MM.1S (cell line): ENCODE measurements at regions not wholly inside any gene's neighbourhood (a gene's known extent, or its start where the extent isn't known, plus 50 kb on each side); places are given as distances from the start of the nearest gene placed in this dataset.

Source experiments
- EZH2 ChIP-seq: fragments of 300-600 bp; sonication (generic); optimal IDR thresholded peaks from 2 replicates; pipeline ENCODE3; 2017; ENCODE audit warnings: low read depth, mild to moderate bottlenecking, antibody characterized with exemption, low read length, mixed read lengths
- TF ChIP-seq, protein P1 (sequence below): fragments of 300-600 bp; sonication (generic); IDR thresholded peaks from 2 replicates; pipeline ENCODE4 v1.5.1; 2016; ENCODE audit warnings: antibody characterized with exemption, low read length, mixed read lengths

DNA sequence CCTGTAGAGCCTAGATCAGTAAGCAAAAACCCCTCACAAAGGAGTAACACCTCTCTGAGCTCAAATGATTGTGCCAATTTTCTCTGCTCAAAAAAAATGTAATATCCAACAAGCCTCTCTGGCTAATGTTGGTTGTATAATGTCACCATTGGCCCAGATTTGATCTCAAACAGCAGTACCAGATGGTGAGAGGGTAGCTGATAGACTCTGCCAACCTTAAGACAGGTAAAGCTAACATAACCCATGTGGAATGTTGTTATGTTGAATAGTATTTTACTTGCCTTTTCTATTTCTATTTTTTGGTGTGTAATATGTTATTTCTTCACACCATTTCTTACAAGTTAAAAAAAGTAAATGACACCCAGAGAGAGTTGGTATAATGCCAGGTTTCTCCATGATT lies 166.7 kb upstream of the GUCY1A2 start:
- TF ChIP-seq, protein P1, sequence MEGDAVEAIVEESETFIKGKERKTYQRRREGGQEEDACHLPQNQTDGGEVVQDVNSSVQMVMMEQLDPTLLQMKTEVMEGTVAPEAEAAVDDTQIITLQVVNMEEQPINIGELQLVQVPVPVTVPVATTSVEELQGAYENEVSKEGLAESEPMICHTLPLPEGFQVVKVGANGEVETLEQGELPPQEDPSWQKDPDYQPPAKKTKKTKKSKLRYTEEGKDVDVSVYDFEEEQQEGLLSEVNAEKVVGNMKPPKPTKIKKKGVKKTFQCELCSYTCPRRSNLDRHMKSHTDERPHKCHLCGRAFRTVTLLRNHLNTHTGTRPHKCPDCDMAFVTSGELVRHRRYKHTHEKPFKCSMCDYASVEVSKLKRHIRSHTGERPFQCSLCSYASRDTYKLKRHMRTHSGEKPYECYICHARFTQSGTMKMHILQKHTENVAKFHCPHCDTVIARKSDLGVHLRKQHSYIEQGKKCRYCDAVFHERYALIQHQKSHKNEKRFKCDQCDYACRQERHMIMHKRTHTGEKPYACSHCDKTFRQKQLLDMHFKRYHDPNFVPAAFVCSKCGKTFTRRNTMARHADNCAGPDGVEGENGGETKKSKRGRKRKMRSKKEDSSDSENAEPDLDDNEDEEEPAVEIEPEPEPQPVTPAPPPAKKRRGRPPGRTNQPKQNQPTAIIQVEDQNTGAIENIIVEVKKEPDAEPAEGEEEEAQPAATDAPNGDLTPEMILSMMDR, result no peak
- no peak for TF ChIP-seq EZH2
